HPDE6-E6E7 (cell line): ENCODE measurements at regions not wholly inside any gene's neighbourhood (a gene's known extent, or its start where the extent isn't known, plus 50 kb on each side); places are given as distances from the start of the nearest gene placed in this dataset.

ENCODE experiments used
- DNase-seq: peaks from one replicate; pipeline ENCODE4 v3.0.0; 2011; ENCODE audit warnings: missing footprints; ENCODE audit errors: extremely low spot score

- no peak for DNase-seq
Measured at GRCh38 chr12:126668961-126669360, 1598.0 kb upstream of the TMEM132C start.

- DNase-seq: no peak
Measured at GRCh38 chr12:126676434-126676833, 1590.5 kb upstream of the TMEM132C start.

GRCh38 chr12:126681676-126682075 lies 1585.3 kb upstream of the TMEM132C start:
- DNase-seq: no peak

GRCh38 chr12:126684703-126685102 lies 1582.3 kb upstream of the TMEM132C start:
- DNase-seq: no peak

GRCh38 chr12:126685636-126686035 lies 1581.3 kb upstream of the TMEM132C start:
- no peak for DNase-seq

- no peak for DNase-seq
Measured at GRCh38 chr12:126688556-126688955, 1578.4 kb upstream of the TMEM132C start.

- no peak for DNase-seq
Measured at GRCh38 chr12:126700096-126700495, 1566.9 kb upstream of the TMEM132C start.

GRCh38 chr12:126704609-126705008 lies 1562.4 kb upstream of the TMEM132C start:
- no peak for DNase-seq

- no peak for DNase-seq
Measured at GRCh38 chr12:126706300-126706699, 1560.7 kb upstream of the TMEM132C start.

GRCh38 chr12:126708492-126708896 lies 1558.5 kb upstream of the TMEM132C start:
- no peak for DNase-seq

- no peak for DNase-seq
Measured at GRCh38 chr12:126718365-126718764, 1548.6 kb upstream of the TMEM132C start.

GRCh38 chr12:126719912-126720705 lies 1546.9 kb upstream of the TMEM132C start:
- no peak for DNase-seq

- DNase-seq: no peak
Measured at GRCh38 chr12:126726481-126727217, 1540.3 kb upstream of the TMEM132C start.

GRCh38 chr12:126727218-126728075 lies 1539.5 kb upstream of the TMEM132C start:
- no peak for DNase-seq

GRCh38 chr12:126734296-126734695 lies 1532.7 kb upstream of the TMEM132C start:
- no peak for DNase-seq

GRCh38 chr12:126734710-126735109 lies 1532.3 kb upstream of the TMEM132C start:
- DNase-seq: no peak

GRCh38 chr12:126741536-126742240 lies 1525.3 kb upstream of the TMEM132C start:
- no peak for DNase-seq

- no peak for DNase-seq
Measured at GRCh38 chr12:126742241-126742641, 1524.7 kb upstream of the TMEM132C start.

GRCh38 chr12:126747530-126748149 lies 1519.3 kb upstream of the TMEM132C start:
- peak; percentile 8 for DNase-seq

GRCh38 chr12:126752021-126752420 lies 1514.9 kb upstream of the TMEM132C start:
- no peak for DNase-seq

GRCh38 chr12:126757326-126757725 lies 1509.6 kb upstream of the TMEM132C start:
- DNase-seq: no peak
